ENCODE measurements at regions not wholly inside any gene's neighbourhood (a gene's known extent, or its start where the extent isn't known, plus 50 kb on each side); places are given as distances from the start of the nearest gene placed in this dataset.

DNA sequence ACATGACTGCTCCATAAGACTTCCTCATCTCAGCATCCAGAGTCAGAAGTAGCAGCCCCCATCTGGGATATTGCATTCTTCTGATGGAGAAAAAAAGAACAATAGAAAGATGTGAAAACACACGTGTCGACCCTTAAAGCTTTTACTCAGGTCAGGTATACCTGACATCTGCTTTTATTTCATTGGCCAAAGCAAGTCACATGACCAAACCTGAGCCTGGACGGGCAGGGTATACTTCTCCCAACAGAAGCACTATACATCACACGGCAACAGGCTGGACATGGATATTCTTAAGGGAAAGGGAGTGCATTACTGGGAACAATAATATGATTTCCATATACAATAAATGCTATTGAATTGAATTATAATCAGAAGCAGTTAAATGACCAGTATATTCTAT, 243.3 kb downstream of the LMO4 start:
- no peak overlapping the region for H3K4me3 ChIP-seq (ENCODE audit: low read length)
- TF ChIP-seq EZH2 (optimal IDR thresholded peaks at IDR 0.05; ENCODE audit: low read depth, low read length) (no peak), EZH2phosphoT487 (IDR thresholded peaks at IDR 0.05; ENCODE audit: low read length) (no peak)
- TF ChIP-seq, protein P1, sequence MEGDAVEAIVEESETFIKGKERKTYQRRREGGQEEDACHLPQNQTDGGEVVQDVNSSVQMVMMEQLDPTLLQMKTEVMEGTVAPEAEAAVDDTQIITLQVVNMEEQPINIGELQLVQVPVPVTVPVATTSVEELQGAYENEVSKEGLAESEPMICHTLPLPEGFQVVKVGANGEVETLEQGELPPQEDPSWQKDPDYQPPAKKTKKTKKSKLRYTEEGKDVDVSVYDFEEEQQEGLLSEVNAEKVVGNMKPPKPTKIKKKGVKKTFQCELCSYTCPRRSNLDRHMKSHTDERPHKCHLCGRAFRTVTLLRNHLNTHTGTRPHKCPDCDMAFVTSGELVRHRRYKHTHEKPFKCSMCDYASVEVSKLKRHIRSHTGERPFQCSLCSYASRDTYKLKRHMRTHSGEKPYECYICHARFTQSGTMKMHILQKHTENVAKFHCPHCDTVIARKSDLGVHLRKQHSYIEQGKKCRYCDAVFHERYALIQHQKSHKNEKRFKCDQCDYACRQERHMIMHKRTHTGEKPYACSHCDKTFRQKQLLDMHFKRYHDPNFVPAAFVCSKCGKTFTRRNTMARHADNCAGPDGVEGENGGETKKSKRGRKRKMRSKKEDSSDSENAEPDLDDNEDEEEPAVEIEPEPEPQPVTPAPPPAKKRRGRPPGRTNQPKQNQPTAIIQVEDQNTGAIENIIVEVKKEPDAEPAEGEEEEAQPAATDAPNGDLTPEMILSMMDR (IDR thresholded peaks at IDR 0.05; ENCODE audit: low read length) = no peak
- no peaks in the 10 kb centered on the region for H4K20me1 ChIP-seq (ENCODE audit: insufficient read depth, low read length)
- H3K9me2 ChIP-seq (replicated peaks; ENCODE audit: insufficient read depth, low read length) = no peaks in the 10 kb centered on the region
- no peaks in the 10 kb centered on the region for H3F3A ChIP-seq (ENCODE audit: insufficient read depth, low read length)
- no peaks in the 10 kb centered on the region for H3K79me2 ChIP-seq (ENCODE audit: low read length)
- no peak overlapping the region for H3K27ac ChIP-seq (ENCODE audit: low read length)
- no peaks in the 10 kb centered on the region for H3K9me3 ChIP-seq (replicated peaks; ENCODE audit: insufficient read depth, low read length)
- H3K4me1 ChIP-seq (ENCODE audit: low read length) = no peaks in the 10 kb centered on the region
- no peaks in the 10 kb centered on the region for H3K36me3 ChIP-seq (replicated peaks; ENCODE audit: insufficient read depth, low read length)
- no peak overlapping the region for H3K9ac ChIP-seq (ENCODE audit: low read length)
- DNase-seq = no peak
- no peak overlapping the region for H3K4me2 ChIP-seq (ENCODE audit: low read depth, low read length)
- H3K27me3 ChIP-seq (replicated peaks; ENCODE audit: insufficient read depth, low read length) = no peaks in the 10 kb centered on the region
- H2AFZ ChIP-seq (ENCODE audit: low read length) = no peak overlapping the region

DNA sequence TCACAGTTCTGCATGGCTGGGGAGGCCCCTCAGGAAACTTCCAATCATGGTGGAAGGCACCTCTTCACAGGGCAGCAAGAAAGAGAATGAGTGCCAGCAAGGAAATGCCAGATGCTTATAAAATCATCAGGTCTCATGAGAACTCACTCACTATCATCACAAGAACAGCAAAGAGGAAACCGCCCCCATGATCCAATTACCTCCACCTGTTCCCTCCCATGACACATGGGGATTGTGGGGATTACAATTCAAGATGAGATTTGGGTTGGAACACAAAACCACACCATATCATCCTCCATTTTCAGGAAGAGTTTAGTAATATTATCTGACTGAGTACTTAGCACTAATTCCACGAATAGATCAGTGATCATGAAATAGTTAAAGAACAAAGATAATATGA, 244.2 kb downstream of the LMO4 start:
- Histone ChIP-seq H3K27ac (ENCODE audit: low read length) (no peak overlapping the region), H3K4me2 (ENCODE audit: low read depth, low read length) (no peak overlapping the region), H3K4me3 (ENCODE audit: low read length) (no peak overlapping the region), H3K9me3 (replicated peaks; ENCODE audit: insufficient read depth, low read length) (no peaks in the 10 kb centered on the region), H3K9me2 (replicated peaks; ENCODE audit: insufficient read depth, low read length) (no peaks in the 10 kb centered on the region), H3K79me2 (ENCODE audit: low read length) (no peaks in the 10 kb centered on the region), H3F3A (ENCODE audit: insufficient read depth, low read length) (no peaks in the 10 kb centered on the region), H4K20me1 (ENCODE audit: insufficient read depth, low read length) (no peaks in the 10 kb centered on the region), H2AFZ (ENCODE audit: low read length) (no peak overlapping the region), H3K27me3 (replicated peaks; ENCODE audit: insufficient read depth, low read length) (no peaks in the 10 kb centered on the region), H3K4me1 (ENCODE audit: low read length) (no peaks in the 10 kb centered on the region), H3K9ac (ENCODE audit: low read length) (no peak overlapping the region), H3K36me3 (replicated peaks; ENCODE audit: insufficient read depth, low read length) (no peaks in the 10 kb centered on the region)
- TF ChIP-seq, protein P1 (IDR thresholded peaks at IDR 0.05; ENCODE audit: low read length) = no peak
- no peak for TF ChIP-seq EZH2 (optimal IDR thresholded peaks at IDR 0.05; ENCODE audit: low read depth, low read length)
- TF ChIP-seq EZH2phosphoT487 (IDR thresholded peaks at IDR 0.05; ENCODE audit: low read length) = no peak
- DNase-seq = no peak

DNA sequence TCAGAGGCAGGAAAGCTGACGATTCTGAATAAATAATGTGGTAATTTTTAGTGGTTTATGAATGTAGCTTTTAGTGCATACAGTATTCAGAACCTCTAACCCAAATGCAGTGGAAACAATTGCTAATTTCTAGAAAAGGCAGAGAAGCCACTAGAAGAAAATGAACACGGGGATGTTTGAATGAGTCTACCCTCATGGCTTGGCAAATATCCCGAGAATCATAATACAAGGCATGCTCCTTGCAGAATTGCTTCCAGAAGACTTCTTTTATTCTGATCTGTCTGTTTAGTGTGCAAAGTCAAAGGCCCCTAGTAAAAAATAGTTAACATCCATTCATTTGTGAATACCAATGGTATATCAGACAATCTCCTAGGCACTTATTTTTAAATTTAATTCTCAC, 246.8 kb downstream of the LMO4 start:
- Histone ChIP-seq H3K36me3 (replicated peaks; ENCODE audit: insufficient read depth, low read length) (no peaks in the 10 kb centered on the region), H3K9me3 (replicated peaks; ENCODE audit: insufficient read depth, low read length) (no peaks in the 10 kb centered on the region), H3F3A (ENCODE audit: insufficient read depth, low read length) (no peaks in the 10 kb centered on the region)

More for the DNA sequence above, 246.8 kb downstream of the LMO4 start:
- Histone ChIP-seq H3K4me1 (ENCODE audit: low read length) (no peaks in the 10 kb centered on the region), H3K27ac (ENCODE audit: low read length) (no peak overlapping the region), H2AFZ (ENCODE audit: low read length) (no peak overlapping the region), H3K9me2 (replicated peaks; ENCODE audit: insufficient read depth, low read length) (no peaks in the 10 kb centered on the region), H3K27me3 (replicated peaks; ENCODE audit: insufficient read depth, low read length) (no peaks in the 10 kb centered on the region), H3K79me2 (ENCODE audit: low read length) (no peaks in the 10 kb centered on the region), H3K4me2 (ENCODE audit: low read depth, low read length) (no peak overlapping the region), H3K9ac (ENCODE audit: low read length) (no peak overlapping the region), H4K20me1 (ENCODE audit: insufficient read depth, low read length) (no peaks in the 10 kb centered on the region), H3K4me3 (ENCODE audit: low read length) (no peak overlapping the region)
- TF ChIP-seq EZH2phosphoT487 (IDR thresholded peaks at IDR 0.05; ENCODE audit: low read length) (no peak), EZH2 (optimal IDR thresholded peaks at IDR 0.05; ENCODE audit: low read depth, low read length) (no peak)
- TF ChIP-seq, protein P1 (IDR thresholded peaks at IDR 0.05; ENCODE audit: low read length) = no peak
- DNase-seq = no peak
